Renal pelvis (tissue), 1 donor: ENCODE measurements at regions not wholly inside any gene's neighbourhood (a gene's known extent, or its start where the extent isn't known, plus 50 kb on each side); places are given as distances from the start of the nearest gene placed in this dataset.

Experiments
- DNase-seq: peaks from one replicate; pipeline ENCODE4 v3.0.0-alpha.2; 2013

DNA sequence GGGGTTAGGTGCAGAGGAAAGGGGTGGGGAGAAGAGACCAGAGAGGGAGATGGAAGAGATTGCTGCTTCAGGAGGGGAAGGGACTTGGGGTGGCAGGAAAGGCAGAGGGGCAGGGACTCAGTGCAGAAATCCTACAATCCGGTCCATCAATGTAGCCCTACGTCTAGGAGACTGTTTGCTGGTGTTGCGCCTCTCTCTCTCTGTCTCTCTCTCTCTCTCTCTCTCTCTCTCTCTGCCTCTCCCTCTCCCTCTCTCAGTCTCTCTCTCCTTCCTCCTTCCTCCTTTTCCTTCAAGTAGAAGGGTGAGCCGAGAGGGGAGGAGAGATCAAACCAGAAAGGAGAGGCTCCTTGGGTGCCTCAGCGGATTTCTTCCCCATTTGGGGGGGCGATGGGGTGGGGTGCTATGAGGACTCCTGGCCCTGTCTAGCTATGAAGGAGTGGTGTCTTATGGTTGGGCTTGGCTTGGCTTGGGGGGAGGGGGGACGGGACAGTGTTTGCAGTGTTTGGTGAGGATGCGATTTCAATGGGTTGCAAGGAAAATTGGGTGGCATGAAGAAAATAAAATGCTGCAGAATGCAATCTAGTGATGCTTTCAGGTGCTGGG is 181.2 kb downstream of the TBXT start:
- no peak for DNase-seq

DNA sequence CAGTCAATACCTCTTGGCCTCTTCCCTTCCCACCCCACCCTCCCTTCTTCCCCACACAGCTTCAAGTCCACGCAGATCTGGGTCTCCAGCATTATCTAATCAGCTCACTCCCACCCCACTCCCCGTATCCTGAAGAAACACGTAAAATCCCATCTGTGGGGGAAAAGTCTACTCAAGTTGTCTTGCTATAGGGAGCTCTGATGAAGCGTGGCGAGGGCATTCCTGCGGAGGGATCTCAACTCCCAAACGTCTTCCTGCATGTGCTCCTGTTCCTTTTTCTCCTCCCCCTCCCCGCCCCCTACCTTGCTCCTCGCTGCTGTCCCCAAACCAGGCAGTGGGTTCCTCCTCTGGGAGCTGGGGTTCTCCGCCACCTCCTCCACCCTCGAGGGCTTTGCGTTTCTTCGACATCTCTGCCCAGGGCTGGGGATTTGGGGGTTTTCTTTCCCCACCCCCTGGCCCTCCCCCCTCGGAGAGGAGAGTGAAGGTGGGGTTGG is 181.8 kb downstream of the TBXT start:
- no peak for DNase-seq

DNA sequence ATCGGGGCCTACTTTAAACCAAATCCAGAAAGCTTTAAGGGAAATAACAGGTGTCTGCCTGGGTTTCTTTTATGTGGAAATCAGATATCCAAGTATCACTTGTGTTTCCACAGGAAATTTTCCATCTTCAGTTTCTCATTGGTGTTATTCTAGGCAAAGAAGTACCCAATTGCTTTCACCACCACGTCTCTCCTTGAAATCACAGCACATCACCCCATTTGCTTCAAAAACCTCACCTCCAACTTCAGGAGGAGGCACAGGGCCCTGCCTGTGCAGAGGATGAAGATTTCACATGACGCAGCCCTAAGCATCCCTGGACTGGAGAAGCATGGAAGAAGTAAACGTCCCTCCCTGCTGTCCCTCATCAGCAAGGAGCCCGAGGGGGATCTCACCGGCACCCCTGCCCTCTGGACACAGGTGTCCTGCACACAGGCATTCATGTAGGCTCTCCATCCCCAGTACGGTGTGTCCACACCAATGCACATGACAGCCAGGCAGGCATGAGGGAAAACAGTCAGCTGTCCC is 182.3 kb downstream of the TBXT start:
- DNase-seq: no peak

DNA sequence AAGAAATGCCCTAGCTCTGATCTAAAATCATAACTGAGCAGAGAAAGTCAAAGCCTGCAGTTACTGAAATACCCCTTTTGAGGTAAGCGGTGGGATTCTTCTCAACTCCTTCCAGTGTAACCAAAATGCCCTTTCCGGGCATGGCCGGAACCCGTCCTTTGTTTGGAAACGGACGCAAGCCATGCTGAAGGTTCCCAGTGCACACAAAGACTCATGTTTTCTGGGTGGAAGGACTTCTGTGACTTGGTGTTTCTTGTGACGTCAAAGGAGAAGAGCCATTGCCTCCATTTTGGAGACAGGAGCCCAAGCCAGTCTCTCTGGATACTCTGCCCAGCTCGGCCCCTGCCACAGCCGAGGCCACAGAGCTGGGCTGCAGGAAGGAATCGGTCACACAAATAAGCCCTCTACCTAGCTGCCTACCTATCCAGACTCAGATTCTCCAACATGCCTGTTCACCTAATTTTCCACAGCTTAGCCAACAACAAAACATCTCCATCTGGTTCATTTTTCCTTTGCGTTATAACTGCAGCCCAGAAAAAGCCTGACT is 182.8 kb downstream of the TBXT start:
- no peak for DNase-seq

DNA sequence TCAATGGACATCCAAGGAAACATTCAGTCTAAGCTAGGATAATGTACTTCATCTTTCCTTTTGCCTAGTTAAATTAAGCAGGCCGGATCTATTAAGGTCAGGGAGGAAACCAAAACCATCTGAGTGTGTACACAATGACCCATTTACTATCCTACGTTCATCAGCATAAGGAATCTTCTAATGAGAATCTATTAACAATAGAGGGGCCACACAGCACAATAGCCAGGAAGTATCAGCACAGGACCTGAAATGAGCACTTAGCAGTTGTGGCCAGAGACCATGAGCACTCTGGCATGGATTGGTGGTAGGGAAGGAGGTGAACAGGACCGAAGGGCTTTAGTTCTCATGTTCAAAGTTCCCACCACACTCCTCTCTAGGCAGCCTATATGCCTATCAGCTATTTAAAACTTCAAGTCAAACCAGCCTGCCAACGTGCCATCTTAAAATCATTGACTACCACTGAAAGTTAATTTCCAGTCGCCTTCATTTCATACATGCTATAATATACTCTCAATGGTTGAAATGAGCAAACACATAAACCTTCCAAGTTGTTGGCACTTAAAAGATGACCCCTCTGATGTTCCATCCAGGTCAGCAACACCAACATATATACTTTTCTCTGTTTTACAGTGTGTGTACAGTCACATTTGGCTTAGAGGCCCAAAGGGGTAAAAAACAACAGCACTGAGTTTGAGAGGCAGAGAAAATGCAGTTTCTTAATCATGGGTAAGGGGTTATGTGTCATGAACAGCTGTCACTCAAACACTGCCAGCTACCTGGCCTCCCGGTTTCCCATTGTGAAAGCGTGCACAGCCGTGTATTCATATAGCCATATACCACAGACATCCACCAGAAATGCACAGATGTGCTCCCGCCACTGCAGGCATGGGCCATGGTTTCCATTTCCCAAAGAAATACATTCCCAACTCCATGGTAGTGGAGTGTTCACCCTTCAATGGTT is 184.3 kb downstream of the TBXT start:
- DNase-seq: no peak

DNA sequence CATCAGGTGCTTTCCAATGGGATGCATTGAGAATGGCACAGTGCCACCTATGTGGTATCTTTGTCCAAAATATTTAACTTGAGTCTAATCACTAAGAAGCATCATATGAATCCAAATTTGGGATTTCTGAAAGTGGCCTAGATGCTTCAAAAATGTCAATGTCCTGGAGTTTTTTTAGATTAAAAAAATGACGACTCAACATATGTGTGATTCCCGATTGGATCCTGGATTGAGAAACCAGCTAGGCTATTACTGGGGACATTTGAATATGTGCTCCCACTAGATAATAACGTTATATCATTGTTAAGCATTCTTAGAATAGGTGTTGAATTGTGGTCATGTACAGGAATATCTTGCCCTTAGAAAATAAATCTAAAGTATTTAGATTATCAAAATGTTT is 189.2 kb downstream of the TBXT start:
- no peak for DNase-seq

DNA sequence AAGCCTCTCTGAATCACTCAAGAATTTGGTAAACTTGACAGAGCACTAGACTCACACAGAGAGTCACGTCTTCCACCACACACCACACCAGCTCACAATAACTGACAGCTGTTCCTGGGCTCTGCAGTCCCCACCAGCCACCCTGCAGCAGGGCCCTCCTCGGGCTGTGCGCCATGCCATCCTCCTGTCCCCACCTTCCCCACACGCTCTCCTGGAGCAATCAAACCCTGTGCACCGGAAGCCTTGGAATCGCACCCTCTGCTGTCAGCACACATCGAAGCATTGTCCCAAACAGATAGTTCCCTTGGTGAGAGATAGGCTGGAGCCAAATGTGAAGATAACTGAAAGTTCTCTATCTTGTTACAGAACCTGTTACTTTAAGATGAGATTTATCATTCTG is 191.0 kb downstream of the TBXT start:
- DNase-seq: no peak

DNA sequence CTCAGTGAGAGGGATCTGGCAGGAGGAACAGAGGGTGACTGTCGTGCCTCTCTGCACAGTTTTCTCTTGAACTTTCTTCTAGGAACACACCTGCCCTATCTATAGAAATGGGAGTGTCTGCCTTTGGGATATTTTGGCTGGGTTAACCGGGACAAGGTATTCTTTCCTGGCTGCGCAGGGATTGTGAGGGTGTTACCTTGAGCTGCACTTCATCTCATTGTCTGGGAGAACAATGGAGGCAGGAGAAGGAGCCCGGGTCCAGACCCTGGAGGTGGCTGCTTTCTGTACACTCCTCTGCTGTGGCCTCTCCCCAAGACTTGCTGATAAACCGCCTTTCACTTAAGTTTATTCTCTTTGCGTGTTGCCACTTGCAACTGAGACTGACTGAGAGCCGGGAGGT is 192.8 kb downstream of the TBXT start:
- DNase-seq: no peak

DNA sequence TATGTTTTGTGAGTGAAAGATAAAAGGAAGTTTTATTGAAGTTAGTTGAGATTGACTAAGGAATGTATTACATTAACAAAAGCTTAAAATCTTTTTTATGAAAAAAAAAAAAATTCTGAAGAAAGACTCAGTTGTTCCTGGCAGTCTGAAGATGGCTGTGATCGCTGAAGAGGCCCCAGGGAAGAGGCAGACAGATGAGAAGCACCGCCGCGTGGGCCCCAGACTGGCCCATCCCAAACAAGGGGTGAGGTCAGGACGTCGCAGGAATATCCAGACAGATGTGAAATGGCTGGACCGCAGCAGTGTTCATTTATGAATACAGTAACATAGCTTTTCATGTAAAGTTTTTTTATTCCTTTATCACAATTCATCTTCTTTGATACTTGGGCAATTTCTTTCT is 194.2 kb downstream of the TBXT start:
- no peak for DNase-seq

DNA sequence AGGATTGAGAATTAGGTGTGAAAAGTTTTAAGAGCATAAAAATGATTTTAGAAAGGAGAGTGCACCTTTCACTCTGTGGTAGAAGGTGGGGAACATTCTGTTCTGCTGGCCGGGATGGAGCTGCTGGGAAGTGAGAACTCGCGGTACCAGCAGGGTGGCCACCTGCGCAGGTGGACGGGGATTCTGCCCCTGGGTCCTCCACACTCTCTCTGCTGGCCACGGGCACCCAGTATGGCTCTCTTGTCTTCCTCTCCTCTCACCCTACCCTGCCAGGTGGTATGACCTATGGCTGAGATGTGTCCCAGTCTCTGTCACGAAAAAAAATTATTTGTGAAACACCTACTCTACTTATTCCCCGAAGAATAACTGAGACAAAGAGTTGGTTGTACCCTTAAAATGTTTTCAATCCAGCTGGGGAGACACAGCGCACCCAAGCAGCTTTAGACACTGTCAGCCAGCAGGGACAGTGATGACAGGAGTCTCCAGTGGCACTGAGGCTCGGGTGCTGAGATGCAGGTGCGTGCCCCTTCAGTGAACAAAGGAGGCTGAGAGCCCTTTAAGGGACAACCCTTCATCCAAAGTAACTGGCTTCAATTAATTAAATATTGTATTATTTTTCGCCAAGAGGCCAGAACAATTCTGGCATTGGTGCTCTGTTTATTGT is 195.4 kb downstream of the TBXT start:
- DNase-seq: no peak

DNA sequence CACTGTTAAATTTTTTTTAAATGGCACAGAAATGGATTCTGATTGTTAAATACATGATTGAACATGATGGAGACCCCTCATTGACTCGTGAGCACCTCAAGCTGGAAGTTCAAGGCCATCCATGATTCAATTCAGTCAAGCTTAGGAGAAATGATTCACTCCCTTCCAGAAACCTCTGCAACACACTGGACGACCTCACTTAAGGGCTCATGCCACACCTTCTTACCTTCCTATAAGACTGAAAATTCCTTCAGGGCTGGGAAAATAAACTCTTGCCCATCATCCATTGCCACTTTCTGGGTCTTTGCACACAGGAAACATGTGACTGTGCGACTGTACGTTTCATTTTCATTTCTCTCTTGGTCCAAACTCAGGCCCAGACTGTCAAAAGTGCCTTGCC is 196.4 kb downstream of the TBXT start:
- DNase-seq: no peak

DNA sequence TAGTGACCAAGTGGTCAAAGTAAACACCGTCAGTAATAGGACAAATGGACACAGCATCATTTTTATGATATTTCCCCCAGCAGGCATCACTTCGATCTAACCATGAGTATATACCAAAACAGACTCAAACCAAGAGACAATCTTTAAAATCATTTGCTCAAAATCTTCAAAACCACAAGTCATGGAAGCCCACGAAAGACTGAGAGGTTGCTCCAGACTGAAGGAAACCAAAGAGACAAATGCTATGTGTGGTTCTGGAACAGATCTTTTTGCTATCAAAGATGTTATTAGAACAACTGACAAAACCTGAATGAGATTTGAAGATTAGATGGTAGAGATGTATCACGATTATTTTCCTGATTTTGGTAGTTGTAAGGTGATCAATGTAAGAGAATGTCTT is 197.7 kb downstream of the TBXT start:
- DNase-seq: no peak

DNA sequence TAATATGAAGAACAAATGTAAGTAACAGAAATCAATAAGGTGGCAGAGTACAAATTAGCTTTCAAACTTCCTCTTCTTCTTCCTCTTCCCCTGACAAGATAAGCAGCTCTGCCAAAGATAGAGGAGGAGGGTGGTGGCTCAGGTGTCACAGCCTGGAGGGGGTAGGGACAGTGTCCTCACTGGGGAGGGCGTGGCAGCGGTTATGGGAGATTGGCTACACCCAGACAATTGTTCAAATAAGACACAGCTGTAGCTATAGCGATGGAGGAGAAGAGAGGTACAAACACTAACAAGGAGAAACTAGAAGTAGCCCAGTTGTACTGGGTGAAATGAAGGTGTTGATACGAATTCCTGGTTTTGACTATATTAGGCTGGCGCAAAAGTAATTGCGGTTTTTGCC is 198.5 kb downstream of the TBXT start:
- no peak for DNase-seq

DNA sequence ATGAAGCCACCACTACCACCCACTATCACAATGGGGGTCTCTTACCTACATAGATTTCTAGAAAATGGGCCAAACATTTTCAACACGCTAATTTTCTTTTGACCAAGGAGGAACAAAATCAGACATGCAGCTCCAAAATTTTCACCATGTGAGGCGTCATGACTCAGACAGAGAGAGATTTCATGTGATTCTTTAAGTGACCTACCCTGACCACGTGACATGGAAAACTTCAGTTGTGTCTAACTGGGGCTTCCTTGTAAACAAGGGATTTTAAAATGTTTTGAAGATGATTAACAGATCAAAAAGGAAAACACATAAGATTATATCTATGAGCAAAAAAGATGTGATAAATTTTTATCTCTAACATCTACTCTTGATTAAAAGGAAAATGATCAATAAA is 199.2 kb downstream of the TBXT start:
- DNase-seq: no peak

DNA sequence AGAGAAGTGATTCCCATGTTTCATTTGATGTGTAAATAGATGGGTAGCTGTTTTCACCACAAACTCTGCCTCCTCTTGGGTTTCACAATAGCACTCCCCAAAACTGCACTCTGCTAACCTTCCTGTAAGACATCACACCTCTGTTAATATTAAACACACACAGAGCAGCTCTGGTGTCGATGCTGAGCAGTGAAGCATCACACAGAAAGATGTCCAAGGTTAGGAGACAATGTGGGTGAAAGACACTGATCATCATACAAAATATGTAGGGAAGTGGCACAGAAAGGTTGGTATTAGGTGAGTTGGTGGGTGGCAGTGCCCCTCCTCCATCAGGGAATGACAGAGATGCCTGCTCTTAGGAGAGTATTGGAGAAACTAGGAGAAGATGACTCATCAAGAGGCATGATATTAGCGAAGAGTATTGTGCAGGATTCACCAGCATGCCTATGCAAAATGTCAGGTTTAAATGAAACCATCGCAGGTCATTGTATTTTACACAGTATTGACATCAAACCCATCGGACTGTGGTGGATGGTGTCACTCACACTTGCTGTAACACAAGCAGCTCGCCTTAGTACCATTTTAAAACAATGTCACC is 199.7 kb downstream of the TBXT start:
- DNase-seq: no peak

DNA sequence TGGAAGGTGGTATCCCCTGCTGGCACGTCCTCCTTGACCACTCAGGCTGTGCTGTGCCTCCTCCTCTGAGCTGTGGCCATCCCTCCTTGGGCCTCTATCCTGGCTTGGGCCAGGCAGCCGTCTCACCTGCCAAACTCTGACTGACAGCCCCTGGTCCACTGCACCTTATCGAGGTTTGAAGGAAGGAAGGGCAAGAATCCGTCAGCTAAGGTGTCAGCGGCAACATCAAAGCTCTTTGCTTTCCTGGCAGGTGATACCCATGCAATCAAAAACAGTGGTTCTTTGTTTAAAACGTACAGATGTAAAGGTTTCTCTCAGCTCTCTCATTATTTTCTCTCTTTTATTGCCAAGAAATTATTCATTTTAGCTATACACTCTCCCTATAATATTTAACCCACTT is 203.9 kb downstream of the TBXT start:
- no peak for DNase-seq

DNA sequence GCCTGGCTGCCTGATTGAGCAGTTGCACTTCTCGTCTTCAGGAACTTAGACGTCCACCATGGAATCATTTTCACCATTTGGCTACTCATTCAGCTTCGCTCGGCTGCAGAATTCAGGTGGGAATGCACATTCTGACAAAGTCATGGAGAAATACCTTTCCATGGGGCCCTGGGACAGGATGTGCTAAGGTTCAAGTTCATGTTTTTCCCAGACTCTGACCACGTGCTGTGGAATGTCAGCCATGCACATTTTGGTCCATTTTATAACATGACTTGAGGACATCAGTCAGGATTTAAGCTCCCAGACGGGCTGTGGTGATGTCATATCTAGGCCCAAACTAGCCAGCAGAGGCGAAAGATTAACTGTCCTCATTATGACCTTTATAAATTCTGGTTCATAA is 205.3 kb downstream of the TBXT start:
- DNase-seq: no peak

DNA sequence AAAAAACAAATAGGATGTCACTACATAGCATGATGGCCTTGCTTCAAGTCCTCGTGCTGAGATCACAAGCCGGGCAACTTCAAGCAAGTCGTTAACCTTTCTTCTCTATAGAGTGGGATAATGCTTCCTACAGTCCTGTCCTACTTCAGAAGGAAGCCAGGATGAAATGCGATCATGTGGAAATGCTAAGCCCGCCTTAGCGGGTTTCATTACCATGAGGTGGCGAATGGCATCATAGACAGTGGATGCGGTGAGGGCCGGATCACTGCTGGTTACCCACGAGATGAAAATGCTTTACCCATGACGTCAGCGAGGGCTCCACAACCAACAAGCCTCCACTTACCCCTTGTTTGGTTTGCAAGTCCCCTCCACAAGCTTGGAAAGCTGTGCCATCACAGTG is 206.4 kb downstream of the TBXT start:
- peak; percentile 55 for DNase-seq

DNA sequence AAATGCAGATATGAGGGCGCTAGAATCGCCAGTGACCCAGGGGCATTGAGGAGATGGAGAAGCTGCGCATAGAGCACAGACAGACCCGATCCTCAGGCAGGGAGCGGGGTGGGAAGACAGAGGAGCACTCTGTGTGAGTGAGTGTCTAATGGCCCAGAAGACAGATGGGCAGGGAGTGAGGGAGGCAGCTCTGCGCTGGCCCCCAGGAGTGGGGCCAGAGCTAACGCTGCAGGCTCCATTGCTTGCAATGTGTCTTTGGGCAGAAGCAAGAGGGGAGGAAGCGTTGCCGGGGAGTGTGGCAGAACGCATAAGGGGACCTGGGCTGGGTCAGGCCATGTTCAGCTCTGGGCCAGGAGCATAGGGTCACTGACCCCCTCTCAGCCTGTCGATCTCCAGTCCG is 207.0 kb downstream of the TBXT start:
- no peak for DNase-seq

DNA sequence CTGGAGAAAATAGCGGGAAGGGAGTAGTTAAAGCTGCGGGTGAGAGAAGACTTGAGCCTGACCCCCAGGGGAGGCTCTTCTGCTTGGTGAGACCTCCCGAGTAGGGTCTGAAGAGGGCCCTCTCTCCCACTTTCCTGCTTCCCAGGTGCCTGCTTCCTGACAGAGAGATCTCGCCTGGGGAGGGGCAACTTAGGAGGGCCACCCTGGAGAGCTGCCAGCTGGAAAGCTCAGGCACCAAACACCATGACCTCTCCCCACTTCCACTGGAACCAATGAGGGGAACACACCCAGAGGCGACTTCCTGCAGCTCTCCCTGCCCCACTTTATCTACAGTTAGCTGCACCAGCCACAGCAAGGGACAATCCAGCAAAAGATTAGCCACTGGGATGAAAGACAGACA is 208.0 kb downstream of the TBXT start:
- DNase-seq: no peak

DNA sequence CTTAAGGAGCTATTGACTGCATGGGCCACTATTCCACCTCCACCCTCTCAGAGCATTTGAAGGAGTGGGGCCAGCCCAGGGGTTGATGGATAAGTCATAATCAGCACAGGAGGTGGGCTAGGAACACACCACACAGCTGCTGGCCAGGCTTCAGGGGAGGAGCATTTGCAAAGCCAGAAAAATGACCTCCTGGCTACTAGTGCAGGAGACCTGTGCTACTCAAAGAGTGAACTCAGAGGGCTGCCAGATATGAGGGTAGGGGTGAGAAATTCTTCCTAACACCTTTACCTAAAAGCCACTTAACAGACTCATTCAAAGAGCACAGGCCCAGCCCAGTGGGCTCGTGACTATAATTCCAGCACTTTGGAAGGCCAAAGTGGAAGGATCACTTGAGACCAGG is 210.8 kb downstream of the TBXT start:
- no peak for DNase-seq

DNA sequence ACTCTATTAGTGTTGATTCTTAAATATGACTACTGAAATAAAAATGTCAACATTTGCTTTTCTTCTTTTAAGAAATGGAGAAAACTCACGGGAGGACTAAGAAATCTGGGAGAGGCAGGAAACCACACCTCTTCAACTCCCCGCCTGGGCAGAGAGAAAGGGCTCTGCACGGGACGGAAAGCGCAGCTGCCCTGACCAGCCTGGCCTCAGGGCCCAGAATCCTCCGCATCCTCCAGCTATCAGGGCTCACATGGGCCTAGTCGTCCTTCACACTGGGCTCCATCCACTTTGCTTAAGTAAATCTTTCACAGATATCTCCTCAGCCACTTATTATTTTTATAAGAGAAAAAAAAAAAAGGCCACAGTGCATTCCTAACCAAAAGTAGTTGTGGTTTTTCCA is 215.1 kb downstream of the TBXT start:
- no peak for DNase-seq
